Kidney epithelial cell (primary cell): ENCODE measurements at regions not wholly inside any gene's neighbourhood (a gene's known extent, or its start where the extent isn't known, plus 50 kb on each side); places are given as distances from the start of the nearest gene placed in this dataset.

Source experiments
- DNase-seq: peaks from one replicate; pipeline ENCODE4 v3.0.0-alpha.2; 2010; ENCODE audit warnings: low read depth
- H3K27me3 ChIP-seq: 2 replicates; pipeline ENCODE4 v1.6.0; 2011; ENCODE audit warnings: low read length; ENCODE audit not compliant: control insufficient read depth, insufficient read depth
- H3K36me3 ChIP-seq: 2 replicates; pipeline ENCODE4 v1.5.1; 2011; ENCODE audit warnings: low read length; ENCODE audit not compliant: control insufficient read depth, insufficient read depth
- H3K4me3 ChIP-seq: 2 replicates; pipeline ENCODE4 v1.5.1; 2011; ENCODE audit warnings: low read depth, mild to moderate bottlenecking, control low read depth, low read length
- TF ChIP-seq, protein P1 (sequence below): IDR thresholded peaks from 2 replicates; pipeline ENCODE4 v1.5.1; 2011; ENCODE audit warnings: mild to moderate bottlenecking, moderate library complexity, low read length, control low read depth, inconsistent platforms; ENCODE audit not compliant: insufficient read depth, poor library complexity, severe bottlenecking

DNA sequence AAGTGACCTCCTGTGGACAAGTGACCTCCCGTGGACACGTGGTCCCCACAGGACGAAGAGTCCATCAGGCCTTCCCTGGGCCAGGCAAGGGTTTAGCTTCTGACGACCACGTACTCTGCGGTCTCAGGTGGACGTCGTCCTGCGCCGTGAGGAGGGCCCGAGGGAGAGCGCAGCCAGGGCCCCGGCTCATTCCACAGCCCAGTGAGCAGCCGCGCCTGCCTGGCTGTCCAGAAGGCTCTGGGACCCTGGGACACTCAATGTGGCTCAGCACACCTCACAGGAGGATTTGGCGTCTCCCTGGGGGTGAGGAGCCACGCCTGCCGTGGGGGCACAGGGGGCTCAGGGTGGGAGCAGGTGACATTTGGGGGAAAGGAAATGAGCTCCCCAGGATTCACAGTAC, 64.4 kb upstream of the CFAP46 start:
- peaks cover 10% of the 10 kb centered on the region for H3K27me3 ChIP-seq
- no peak overlapping the region for H3K4me3 ChIP-seq
- H3K36me3 ChIP-seq = no peaks in the 10 kb centered on the region
- TF ChIP-seq, protein P1, sequence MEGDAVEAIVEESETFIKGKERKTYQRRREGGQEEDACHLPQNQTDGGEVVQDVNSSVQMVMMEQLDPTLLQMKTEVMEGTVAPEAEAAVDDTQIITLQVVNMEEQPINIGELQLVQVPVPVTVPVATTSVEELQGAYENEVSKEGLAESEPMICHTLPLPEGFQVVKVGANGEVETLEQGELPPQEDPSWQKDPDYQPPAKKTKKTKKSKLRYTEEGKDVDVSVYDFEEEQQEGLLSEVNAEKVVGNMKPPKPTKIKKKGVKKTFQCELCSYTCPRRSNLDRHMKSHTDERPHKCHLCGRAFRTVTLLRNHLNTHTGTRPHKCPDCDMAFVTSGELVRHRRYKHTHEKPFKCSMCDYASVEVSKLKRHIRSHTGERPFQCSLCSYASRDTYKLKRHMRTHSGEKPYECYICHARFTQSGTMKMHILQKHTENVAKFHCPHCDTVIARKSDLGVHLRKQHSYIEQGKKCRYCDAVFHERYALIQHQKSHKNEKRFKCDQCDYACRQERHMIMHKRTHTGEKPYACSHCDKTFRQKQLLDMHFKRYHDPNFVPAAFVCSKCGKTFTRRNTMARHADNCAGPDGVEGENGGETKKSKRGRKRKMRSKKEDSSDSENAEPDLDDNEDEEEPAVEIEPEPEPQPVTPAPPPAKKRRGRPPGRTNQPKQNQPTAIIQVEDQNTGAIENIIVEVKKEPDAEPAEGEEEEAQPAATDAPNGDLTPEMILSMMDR = no peak
- no peak for DNase-seq

DNA sequence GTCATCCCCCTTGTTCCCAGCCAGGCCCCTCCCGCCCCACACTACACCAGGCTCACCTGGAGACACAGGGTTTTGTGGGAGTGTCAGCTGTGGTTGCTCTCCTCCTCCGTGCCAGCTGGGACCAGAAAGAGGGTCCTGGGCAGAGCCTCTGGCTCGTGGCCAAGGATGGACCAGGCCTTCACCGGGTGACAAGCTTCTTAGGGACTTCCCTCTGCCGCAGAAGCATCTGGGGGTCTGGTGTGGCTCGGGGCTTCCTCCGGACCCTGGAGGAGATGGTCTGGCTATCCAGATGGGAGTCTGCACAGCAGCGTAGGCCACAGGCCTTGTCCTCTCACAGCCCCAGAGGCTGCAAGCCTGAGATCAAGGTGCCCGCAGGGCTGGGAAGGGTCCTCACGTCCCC, 63.8 kb upstream of the CFAP46 start:
- Histone ChIP-seq H3K4me3 (no peak overlapping the region), H3K36me3 (no peaks in the 10 kb centered on the region), H3K27me3 (peaks cover 10% of the 10 kb centered on the region)
- TF ChIP-seq, protein P1 = no peak
- DNase-seq = no peak

DNA sequence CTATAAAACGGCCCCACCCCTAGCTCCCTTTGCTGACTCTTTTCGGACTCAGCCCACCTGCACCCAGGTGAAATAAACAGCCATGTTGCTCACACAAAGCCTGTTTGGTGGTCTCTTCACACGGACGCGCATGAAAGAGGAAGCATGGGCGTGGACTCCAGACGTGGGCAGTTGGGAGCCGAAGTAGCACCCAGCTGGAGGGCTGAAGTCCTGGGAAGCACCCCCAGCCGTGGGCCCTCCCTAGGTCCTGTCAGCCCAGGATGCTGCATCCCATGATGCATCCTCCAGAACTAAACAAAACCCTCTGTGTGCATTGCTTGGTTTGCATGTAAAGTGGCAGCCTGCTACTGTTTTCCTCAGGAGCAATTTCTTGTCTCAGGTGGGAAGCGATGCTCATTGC, 62.1 kb upstream of the CFAP46 start:
- no peaks in the 10 kb centered on the region for H3K36me3 ChIP-seq
- no peak for DNase-seq
- H3K27me3 ChIP-seq = peaks cover 7% of the 10 kb centered on the region
- no peak overlapping the region for H3K4me3 ChIP-seq
- TF ChIP-seq, protein P1 = no peak

DNA sequence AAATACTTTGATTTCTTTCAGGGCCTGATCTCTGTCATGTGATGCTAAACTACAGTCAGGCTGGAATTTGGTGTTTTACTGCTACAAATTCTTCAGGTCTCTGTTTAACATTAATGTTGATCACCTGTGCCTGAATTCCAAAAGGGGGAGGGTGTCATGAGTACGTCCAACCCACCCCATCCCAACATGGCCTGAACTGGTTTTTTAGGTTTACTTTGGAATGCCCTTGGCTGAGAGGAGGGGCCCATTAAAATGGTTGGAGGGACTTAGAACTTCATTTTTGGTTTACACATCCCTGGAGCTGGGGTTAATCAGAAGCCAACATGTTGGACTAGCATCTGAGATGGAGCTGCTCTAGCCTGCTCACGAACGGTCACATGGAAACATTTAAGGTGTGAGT, 60.8 kb upstream of the CFAP46 start:
- no peak for DNase-seq
- Histone ChIP-seq H3K4me3 (no peak overlapping the region), H3K36me3 (no peaks in the 10 kb centered on the region), H3K27me3 (peaks cover 7% of the 10 kb centered on the region)
- TF ChIP-seq, protein P1 = no peak

DNA sequence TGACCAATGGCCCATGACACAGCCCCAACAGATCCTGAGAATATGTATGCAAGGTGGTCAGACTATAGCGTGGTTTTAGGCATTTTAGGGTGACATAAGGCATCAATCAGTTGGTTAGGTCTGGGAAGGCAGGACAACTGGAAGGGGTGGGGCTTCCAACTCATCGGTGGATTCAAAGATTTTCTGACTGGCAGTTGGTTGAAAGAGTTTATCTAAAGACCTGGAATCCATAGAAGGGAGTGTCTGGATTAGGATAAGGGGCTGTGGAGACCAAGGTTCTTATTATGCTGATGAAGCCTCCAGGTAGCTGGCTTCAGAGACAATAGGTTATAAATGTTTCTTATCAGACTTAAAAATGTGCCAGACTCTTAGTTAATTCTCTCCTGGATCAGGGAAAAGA, 60.3 kb upstream of the CFAP46 start:
- Histone ChIP-seq H3K27me3 (peaks cover 8% of the 10 kb centered on the region), H3K36me3 (no peaks in the 10 kb centered on the region), H3K4me3 (no peak overlapping the region)
- no peak for DNase-seq
- TF ChIP-seq, protein P1 = no peak

DNA sequence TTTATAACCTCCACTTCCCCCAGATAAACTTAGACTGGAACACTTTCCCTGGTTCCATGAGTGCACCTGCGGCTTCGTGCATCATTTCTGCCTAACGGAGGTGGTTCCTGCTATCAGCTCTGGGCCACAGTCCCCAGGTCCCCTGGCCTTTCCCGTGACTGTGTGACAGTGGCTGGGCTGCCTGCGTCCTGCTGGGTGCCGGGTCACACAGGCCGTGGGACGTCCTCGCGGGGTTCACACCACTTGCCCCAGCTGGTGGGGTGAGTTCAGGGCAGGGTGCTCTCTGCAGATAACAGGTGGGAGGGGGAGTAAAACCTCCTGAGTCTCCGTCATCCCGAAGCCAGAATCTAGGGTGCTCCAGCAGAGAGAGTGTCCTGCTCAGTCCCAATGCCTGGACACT, 58.7 kb upstream of the CFAP46 start:
- peaks cover 11% of the 10 kb centered on the region for H3K27me3 ChIP-seq
- no peak overlapping the region for H3K4me3 ChIP-seq
- DNase-seq = no peak
- TF ChIP-seq, protein P1 = no peak
- H3K36me3 ChIP-seq = no peaks in the 10 kb centered on the region
